A673 (cell line): ENCODE measurements at regions not wholly inside any gene's neighbourhood (a gene's known extent, or its start where the extent isn't known, plus 50 kb on each side); places are given as distances from the start of the nearest gene placed in this dataset.

ENCODE experiments used
- BruUV-seq: library from RNA; stranded (reverse); fragments of 400-500 nt; replicated peaks from 2 replicates; lab custom pipeline; 2021; lab: Mats Ljungman, UMichigan
- CTCF ChIA-PET: fragments of 300-600 bp; sonication (Branson Sonifier 250); formaldehyde crosslinking; loops from one replicate; lab custom pipeline; 2022; ENCODE audit warnings: antibody characterized with exemption; lab: Charles Lee
- POLR2A ChIA-PET: fragments of 300-600 bp; sonication (Branson Sonifier 250); formaldehyde crosslinking; loops from one replicate; lab custom pipeline; 2022; ENCODE audit warnings: antibody characterized with exemption; ENCODE audit not compliant: low non-redundant PET; lab: Charles Lee
- DNase-seq: peaks from one replicate; pipeline ENCODE4 v3.0.0-alpha.2; 2015; ENCODE audit warnings: low spot score
- H3K27ac ChIP-seq: fragments of 200-600 bp; sonication (generic); 2 replicates; pipeline ENCODE4 v1.5.1; 2016; ENCODE audit warnings: mixed run types, low read depth, mild to moderate bottlenecking, mixed read lengths, antibody characterized with exemption, low read length; ENCODE audit not compliant: poor library complexity, severe bottlenecking
- H3K27me3 ChIP-seq: fragments of 200-600 bp; sonication (generic); replicated peaks from 2 replicates; pipeline ENCODE4 v1.6.1; 2017; ENCODE audit warnings: mixed run types, low read depth, mild to moderate bottlenecking, mixed read lengths, antibody characterized with exemption, low read length; ENCODE audit not compliant: insufficient read depth, poor library complexity
- H3K36me3 ChIP-seq: fragments of 200-600 bp; sonication (generic); 2 replicates; pipeline ENCODE4 v1.6.1; 2016; ENCODE audit warnings: mixed run types, mild to moderate bottlenecking, mixed read lengths, antibody characterized with exemption, low read length; ENCODE audit not compliant: insufficient read depth, poor library complexity, severe bottlenecking
- H3K4me1 ChIP-seq: fragments of 200-600 bp; sonication (generic); 2 replicates; pipeline ENCODE4 v1.6.1; 2017; ENCODE audit warnings: mixed run types, mild to moderate bottlenecking, mixed read lengths, antibody characterized with exemption, low read length; ENCODE audit not compliant: insufficient read depth, poor library complexity, severe bottlenecking
- H3K4me3 ChIP-seq: fragments of 200-600 bp; sonication (generic); 2 replicates; pipeline ENCODE4 v1.5.1; 2016; ENCODE audit warnings: low read depth, mixed run types, mild to moderate bottlenecking, mixed read lengths, low read length; ENCODE audit not compliant: poor library complexity, severe bottlenecking
- H3K9me3 ChIP-seq: fragments of 200-600 bp; sonication (generic); 2 replicates; pipeline ENCODE4 v1.6.1; 2016; ENCODE audit warnings: mixed run types, low read depth, mild to moderate bottlenecking, mixed read lengths, antibody characterized with exemption, low read length; ENCODE audit not compliant: poor library complexity, severe bottlenecking
- EZH2 ChIP-seq: fragments of 200-600 bp; sonication (generic); IDR thresholded peaks from 2 replicates; pipeline ENCODE4 v1.6.1; 2017; ENCODE audit warnings: borderline replicate concordance, low read depth, mild to moderate bottlenecking, mixed read lengths, antibody characterized with exemption, low read length; ENCODE audit not compliant: poor library complexity, severe bottlenecking
- intact Hi-C: fragments of 100-400 bp; cut with micrococcal nuclease; formaldehyde crosslinking; loops from one replicate; pipeline ENCODE4 v1.10.0; 2022; ENCODE audit not compliant: unreplicated experiment
- TF ChIP-seq, protein P1 (sequence below): fragments of 300-800, 200-600 bp; sonication (generic); conservative IDR thresholded peaks from 2 replicates; pipeline ENCODE4 v1.5.1; 2017; ENCODE audit warnings: low read depth, mild to moderate bottlenecking, antibody characterized with exemption, low read length, moderate library complexity, mixed read lengths

- TF ChIP-seq, protein P1, sequence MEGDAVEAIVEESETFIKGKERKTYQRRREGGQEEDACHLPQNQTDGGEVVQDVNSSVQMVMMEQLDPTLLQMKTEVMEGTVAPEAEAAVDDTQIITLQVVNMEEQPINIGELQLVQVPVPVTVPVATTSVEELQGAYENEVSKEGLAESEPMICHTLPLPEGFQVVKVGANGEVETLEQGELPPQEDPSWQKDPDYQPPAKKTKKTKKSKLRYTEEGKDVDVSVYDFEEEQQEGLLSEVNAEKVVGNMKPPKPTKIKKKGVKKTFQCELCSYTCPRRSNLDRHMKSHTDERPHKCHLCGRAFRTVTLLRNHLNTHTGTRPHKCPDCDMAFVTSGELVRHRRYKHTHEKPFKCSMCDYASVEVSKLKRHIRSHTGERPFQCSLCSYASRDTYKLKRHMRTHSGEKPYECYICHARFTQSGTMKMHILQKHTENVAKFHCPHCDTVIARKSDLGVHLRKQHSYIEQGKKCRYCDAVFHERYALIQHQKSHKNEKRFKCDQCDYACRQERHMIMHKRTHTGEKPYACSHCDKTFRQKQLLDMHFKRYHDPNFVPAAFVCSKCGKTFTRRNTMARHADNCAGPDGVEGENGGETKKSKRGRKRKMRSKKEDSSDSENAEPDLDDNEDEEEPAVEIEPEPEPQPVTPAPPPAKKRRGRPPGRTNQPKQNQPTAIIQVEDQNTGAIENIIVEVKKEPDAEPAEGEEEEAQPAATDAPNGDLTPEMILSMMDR, result no peak
- no peak for TF ChIP-seq EZH2
- CTCF ChIA-PET, result no interaction called here
Observed at GRCh38 chr7:109449760-109450159, 880.1 kb downstream of the DNAJB9 start.

GRCh38 chr7:109456116-109456515 is 886.4 kb downstream of the DNAJB9 start:
- no peaks in the 10 kb centered on the region for H3K27me3 ChIP-seq

More at GRCh38 chr7:109449760-109450159, 880.1 kb downstream of the DNAJB9 start:
- Histone ChIP-seq H3K27me3 (no peaks in the 10 kb centered on the region), H3K4me3 (no peak overlapping the region), H3K27ac (no peak overlapping the region), H3K9me3 (no peaks in the 10 kb centered on the region), H3K36me3 (no peaks in the 10 kb centered on the region), H3K4me1 (no peaks in the 10 kb centered on the region)
- POLR2A ChIA-PET, result no interaction called here
- intact Hi-C loops, result no loop called here
- DNase-seq, result no peak
- no TSS peak for BruUV-seq

GRCh38 chr7:109460296-109460695 is 890.6 kb downstream of the DNAJB9 start:
- Histone ChIP-seq H3K9me3 (no peaks in the 10 kb centered on the region), H3K4me1 (no peaks in the 10 kb centered on the region), H3K27ac (no peak overlapping the region), H3K4me3 (no peak overlapping the region), H3K36me3 (no peaks in the 10 kb centered on the region), H3K27me3 (no peaks in the 10 kb centered on the region)
- intact Hi-C loops, result no loop called here
- DNase-seq, result no peak
- ChIA-PET CTCF (no interaction called here), POLR2A (no interaction called here)
- TF ChIP-seq, protein P1, result no peak
- no peak for TF ChIP-seq EZH2
- BruUV-seq, result no TSS peak

More at GRCh38 chr7:109456116-109456515, 886.4 kb downstream of the DNAJB9 start:
- H3K36me3 ChIP-seq, result no peaks in the 10 kb centered on the region
- intact Hi-C loops, result no loop called here
- BruUV-seq, result no TSS peak
- DNase-seq, result no peak
- POLR2A ChIA-PET, result no interaction called here
- H3K27ac ChIP-seq, result no peak overlapping the region
- H3K9me3 ChIP-seq, result no peaks in the 10 kb centered on the region
- no peaks in the 10 kb centered on the region for H3K4me1 ChIP-seq
- CTCF ChIA-PET, result no interaction called here
- H3K4me3 ChIP-seq, result no peak overlapping the region
- TF ChIP-seq, protein P1, result 0 out of 2 replicates have a peak, but pooled peaks have one; percentile 9
- no peak for TF ChIP-seq EZH2
